PC-3 (cell line): ENCODE measurements at regions not wholly inside any gene's neighbourhood (a gene's known extent, or its start where the extent isn't known, plus 50 kb on each side); places are given as distances from the start of the nearest gene placed in this dataset.

Source experiments
- EZH2 ChIP-seq: fragments of 300-600 bp; sonication (generic); IDR thresholded peaks from one replicate; pipeline ENCODE4 v1.6.1; 2017; ENCODE audit warnings: antibody characterized with exemption, mild to moderate bottlenecking, low read length; ENCODE audit not compliant: unreplicated experiment
- TF ChIP-seq, protein P1 (sequence below): fragments of 300-600 bp; sonication (generic); conservative IDR thresholded peaks from 2 replicates; pipeline ENCODE4 v1.5.1; 2017; ENCODE audit warnings: antibody characterized with exemption, low read depth, mild to moderate bottlenecking, low read length

- TF ChIP-seq, protein P1, sequence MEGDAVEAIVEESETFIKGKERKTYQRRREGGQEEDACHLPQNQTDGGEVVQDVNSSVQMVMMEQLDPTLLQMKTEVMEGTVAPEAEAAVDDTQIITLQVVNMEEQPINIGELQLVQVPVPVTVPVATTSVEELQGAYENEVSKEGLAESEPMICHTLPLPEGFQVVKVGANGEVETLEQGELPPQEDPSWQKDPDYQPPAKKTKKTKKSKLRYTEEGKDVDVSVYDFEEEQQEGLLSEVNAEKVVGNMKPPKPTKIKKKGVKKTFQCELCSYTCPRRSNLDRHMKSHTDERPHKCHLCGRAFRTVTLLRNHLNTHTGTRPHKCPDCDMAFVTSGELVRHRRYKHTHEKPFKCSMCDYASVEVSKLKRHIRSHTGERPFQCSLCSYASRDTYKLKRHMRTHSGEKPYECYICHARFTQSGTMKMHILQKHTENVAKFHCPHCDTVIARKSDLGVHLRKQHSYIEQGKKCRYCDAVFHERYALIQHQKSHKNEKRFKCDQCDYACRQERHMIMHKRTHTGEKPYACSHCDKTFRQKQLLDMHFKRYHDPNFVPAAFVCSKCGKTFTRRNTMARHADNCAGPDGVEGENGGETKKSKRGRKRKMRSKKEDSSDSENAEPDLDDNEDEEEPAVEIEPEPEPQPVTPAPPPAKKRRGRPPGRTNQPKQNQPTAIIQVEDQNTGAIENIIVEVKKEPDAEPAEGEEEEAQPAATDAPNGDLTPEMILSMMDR, result no peak
- TF ChIP-seq EZH2, result no peak
Measured at GRCh38 chr10:44320756-44321155, 64.1 kb downstream of the CXCL12 start.
